Islet precursor cell (in vitro differentiated cells): ENCODE measurements at regions not wholly inside any gene's neighbourhood (a gene's known extent, or its start where the extent isn't known, plus 50 kb on each side); places are given as distances from the start of the nearest gene placed in this dataset.
A peak's percentile ranks its signal among the peaks of the same experiment; 100 is the strongest.

Experiments used
- DNase-seq: peaks from one replicate; pipeline ENCODE4 v3.0.0-alpha.2; 2018

DNA sequence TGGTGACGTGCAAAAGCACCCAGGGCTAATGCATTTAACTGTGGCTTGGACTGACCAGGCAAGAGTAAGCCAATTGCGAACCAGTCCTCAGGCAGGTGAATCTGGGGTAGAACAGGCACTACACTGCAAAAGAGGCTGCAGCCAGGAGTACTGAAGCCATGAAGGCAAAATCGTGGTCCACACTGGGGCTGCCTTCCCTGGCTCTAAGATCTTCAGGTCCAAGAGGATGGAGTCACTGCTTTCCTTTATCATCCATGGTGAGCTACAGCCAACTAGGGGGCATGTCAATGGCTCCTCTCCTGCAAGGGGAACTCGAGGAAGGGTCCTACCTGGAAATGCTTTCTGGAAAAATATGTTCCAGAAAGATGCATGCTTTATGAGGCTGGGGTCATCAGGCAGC lies 100.6 kb upstream of the AJAP1 start:
- no peak for DNase-seq

- DNase-seq = no peak
Measured at GRCh38 chr1:4554271-4554865, 100.0 kb upstream of the AJAP1 start.

GRCh38 chr1:4557949-4558348 lies 96.5 kb upstream of the AJAP1 start:
- DNase-seq = no peak

DNA sequence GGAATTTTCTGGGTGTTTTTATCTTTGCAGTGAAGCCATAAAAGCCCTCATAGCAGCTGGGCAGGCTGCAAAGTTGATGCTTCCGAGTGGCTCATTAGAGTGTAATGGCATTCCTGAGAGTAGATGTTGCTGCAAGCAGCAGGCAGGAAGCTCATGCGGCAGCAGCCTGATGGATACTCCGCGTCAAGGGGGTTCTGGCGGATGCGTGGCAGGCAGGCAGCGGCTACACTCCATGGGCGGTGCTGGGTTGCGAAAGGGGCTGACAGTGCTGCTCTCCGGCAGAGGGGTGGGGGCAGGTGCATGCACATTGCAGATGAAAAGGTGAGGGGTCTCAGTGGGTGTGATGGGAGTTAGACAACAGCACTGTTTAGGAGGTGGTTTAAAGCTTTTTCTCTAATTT lies 93.2 kb upstream of the AJAP1 start:
- DNase-seq = peak; percentile 90

DNA sequence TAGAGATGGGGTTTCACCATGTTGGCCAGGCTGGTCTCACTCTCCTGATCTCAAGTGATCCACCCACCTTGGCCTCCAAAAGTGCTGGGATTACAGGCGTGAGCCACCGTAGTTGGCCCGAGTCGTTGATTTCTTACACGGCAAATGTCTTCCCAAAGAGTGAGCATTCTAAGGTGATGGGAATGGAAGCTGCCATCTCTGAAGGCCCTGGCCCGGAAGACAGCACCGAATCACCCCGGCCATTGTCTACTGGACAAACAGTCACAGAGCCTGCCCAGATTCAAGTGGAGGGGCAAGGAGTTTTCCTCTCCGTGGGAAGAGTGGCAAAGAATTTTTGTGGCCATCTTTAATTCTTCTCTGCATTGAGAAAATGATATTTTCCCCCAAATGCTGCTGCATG lies 92.1 kb upstream of the AJAP1 start:
- no peak for DNase-seq

GRCh38 chr1:4563586-4563985 lies 90.8 kb upstream of the AJAP1 start:
- no peak for DNase-seq

DNA sequence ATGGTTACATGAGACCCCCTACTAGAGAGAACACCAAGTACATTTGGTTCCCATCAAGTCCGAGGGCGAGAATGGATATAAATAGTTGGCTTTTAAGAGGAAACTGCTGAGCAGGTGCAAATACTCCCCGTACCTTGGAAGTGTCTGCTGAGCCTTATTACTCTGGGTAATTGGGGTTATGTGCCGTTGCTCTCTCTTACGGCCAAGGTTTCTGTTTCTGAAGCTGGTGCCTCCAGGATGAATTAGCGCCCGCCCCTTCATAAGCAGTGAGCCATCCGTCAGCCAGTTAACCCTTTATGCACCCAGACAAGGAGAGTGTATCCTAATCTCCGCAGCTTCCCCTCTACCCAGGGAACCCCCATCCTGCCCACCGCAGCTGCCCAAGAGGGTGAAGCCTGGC lies 90.4 kb upstream of the AJAP1 start:
- DNase-seq = no peak

- no peak for DNase-seq
Measured at GRCh38 chr1:4565166-4565565, 89.2 kb upstream of the AJAP1 start.

DNA sequence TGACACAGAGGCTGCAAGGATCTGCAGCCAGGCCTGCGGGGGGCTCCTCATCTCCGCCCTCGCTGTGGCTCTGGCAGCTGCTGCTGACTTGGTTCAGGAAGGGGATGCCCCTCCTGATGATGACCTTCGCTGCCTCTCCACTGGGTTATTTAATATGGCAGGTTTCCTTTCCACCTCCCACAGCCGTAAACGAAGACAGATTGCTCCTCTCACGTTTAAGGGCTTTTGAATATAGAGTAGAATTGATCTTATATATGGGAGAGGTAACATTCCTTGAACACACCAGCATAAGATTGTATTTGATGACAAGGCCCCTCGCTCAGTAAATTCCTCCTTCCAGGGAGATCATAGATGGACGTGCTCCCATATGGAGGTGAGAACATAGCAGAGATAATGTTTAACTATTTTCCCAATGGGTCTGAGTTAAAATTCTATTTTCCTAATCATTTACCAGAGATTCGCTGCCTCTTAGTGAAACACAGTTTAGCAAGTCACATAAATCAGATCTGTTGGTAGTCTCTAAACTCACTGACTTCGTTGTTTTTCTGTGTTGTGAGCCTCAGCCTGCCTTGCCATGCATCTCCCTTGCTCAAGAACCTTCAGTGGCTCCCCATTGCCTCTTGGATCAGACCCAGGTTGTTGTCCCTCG lies 88.5 kb upstream of the AJAP1 start:
- no peak for DNase-seq

GRCh38 chr1:4571263-4571662 lies 83.1 kb upstream of the AJAP1 start:
- no peak for DNase-seq

GRCh38 chr1:4573526-4573925 lies 80.9 kb upstream of the AJAP1 start:
- peak; percentile 52 for DNase-seq

DNA sequence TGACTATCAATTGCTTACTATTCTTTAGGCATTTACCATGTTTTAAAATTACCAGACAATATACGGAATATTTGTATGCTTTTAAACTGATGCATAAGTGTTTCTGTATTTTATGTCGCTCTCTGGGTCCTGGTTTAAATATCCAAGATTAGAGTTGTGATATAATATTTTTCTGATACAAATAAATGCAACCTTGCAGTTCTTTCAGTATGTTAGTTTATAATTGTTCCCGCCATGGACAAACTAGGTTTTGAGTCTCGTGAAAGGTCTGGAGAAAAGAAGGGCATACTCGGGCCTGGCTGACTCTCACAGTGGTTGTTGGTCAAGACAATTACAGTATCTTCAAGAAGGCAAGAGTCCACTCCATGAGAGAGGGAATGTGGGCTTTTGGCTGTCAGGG lies 72.6 kb upstream of the AJAP1 start:
- no peak for DNase-seq

DNA sequence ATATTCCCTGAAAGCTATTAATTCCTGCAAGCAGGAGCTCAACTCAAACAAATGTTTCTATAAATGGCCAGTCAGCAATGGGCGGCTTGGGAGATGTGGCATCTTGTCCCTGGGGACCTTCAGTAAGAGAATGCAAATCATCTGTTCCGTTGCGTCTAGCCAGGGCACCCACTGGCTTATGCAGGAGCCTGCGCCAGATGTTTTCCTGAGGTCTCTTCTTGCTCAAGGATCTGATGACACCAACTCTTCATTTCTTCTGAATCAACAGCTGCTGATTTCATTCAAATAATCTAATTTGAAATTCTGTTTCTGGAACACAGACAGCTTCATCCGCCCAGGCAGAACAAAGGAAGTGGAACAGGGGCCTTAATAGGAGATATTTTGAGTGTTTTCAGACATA lies 70.0 kb upstream of the AJAP1 start:
- DNase-seq = peak; percentile 12

GRCh38 chr1:4585216-4585615 lies 69.2 kb upstream of the AJAP1 start:
- peak; percentile 54 for DNase-seq

GRCh38 chr1:4585705-4586104 lies 68.7 kb upstream of the AJAP1 start:
- peak; percentile 11 for DNase-seq

DNA sequence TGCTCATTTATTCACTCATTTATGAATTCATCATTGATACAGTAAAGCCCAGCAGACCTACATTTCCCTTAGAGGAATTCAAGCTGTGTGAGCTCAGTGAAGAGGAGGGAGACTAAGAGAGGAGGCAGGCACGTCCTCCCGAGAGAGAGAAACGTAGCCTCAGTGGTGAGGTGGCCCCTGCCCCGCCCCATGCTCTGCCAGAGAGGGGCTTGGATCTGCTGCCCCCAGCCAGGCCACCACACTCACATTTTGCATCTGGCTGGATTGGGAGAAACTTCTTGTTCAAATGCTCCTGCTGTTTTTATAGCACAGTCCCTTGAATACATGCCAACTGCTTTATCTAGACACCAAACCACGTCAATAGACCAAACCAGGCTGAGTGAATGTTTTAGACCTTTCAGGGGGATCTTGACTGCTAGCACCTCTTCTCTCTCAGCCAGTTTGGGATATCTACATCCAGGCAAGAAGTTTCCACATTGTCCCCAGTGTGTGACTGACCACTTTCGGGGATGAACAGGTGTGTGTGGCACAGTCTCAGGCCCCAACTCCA lies 67.7 kb upstream of the AJAP1 start:
- peak; percentile 21 for DNase-seq

DNA sequence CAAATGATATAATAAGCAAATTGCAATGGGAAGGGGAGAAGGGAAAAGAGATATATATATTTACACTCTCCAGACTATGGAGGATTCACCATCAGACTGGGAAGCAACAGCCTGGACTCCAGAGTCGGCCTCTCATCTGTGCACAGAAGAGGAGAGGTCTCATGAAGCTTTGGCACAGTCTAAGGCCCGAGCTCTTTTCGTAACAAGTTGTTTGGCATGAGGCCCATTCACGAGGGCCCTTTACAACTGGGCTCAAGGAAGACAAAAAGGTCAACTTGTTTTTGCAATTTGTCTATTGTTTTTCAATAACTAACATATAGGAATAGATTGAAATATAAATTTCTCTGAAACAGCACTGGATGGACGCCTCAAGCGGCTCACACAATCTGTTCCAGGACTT lies 66.7 kb upstream of the AJAP1 start:
- DNase-seq = peak; percentile 2

DNA sequence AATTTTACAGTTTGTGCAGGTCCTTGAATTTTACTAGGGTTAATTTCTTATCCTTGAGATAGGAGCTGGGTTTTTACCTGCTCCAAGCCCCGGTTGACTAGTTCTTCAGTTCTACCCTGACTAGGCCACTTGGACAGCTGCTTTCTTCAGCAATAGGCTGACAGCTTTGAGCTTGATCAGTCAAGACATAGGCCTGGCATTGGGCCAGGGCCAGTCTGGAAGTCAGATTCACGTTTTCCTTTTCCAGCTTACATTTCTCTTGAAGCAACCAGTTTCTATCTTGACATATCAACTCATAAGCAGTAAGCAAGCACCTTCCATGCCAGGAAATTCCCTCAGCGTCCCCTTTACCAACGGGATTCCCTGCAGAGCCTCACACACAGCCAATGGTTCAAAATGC lies 63.7 kb upstream of the AJAP1 start:
- DNase-seq = no peak

DNA sequence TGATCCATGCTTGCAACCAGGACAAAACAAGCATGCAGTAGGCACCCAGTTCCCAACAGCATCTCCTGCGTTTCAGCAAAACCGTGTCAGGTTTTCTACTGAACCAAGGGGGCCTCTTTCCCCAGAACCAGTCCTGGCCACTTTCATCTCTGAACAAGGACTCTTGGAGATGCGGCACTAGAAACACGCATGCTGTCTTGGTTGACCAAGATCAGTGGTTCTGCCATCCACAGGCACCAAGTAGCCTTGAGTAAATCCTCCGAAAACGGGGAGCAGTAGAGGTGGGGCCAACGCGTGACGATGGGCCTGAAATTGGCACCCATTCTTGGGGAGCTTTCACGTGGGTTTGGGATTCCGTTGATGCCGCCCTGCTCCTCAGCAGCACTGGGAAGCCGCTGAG lies 62.5 kb upstream of the AJAP1 start:
- DNase-seq = no peak

GRCh38 chr1:4593106-4593505 lies 61.3 kb upstream of the AJAP1 start:
- peak; percentile 37 for DNase-seq

DNA sequence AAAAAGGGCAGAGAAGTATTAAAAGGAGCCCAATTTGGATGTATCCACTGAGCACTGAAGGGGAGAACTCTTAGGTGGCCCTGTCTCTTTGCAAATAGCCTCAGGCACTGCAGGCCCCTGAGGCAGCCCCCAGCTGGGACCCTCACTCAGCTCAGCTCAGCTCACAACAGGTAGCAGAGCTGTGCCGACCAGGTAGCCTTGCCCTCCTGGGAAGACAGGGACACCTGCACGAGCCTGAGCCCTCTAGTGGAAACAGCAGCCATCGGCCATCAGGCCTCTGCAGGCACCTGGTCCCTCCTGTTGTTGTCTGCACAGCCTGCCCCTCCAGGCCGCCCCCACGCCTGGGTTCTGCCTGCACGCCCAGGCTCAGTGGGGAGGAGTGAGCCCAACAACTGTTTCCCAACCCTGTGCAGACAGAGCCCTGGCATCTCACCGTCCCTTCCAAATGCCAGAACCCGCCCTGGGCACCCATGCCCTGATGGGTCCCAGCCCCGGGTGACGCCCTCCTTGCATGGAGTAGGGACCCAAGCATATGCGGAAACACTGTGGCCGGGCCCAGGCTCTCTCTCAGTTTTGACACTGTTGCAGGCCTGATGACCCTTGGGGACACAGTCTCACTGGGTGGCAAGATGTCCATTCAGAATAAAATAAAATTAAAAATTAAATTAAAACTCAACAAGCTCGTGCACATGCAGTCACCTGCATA lies 60.0 kb upstream of the AJAP1 start:
- peak; percentile 65 for DNase-seq

- DNase-seq = peak; percentile 75
Measured at GRCh38 chr1:4595341-4596225, 58.8 kb upstream of the AJAP1 start.

- peak; percentile 42 for DNase-seq
Measured at GRCh38 chr1:4596486-4596885, 57.9 kb upstream of the AJAP1 start.
